MCF 10A (cell line): ENCODE measurements at regions not wholly inside any gene's neighbourhood (a gene's known extent, or its start where the extent isn't known, plus 50 kb on each side); places are given as distances from the start of the nearest gene placed in this dataset.
A peak's percentile ranks its signal among the peaks of the same experiment; 100 is the strongest.

Experiments
- BruUV-seq: library from RNA; stranded (reverse); fragments of 400-500 nt; replicated peaks from 2 replicates; lab custom pipeline; 2021; lab: Mats Ljungman, UMichigan
- CTCF ChIA-PET: fragments of 300-600 bp; sonication (Branson Sonifier 250); formaldehyde crosslinking; extraction: SDS; loops from one replicate; lab custom pipeline; 2021; ENCODE audit warnings: antibody characterized with exemption, inconsistent platforms; lab: Yijun Ruan, JAX
- POLR2A ChIA-PET: fragments of 300-600, 350-650 bp; sonication (Branson Sonifier 250); formaldehyde crosslinking; extraction: SDS; loops from one replicate; lab custom pipeline; 2020; ENCODE audit warnings: antibody characterized with exemption, inconsistent platforms; lab: Yijun Ruan, JAX
- DNase-seq: peaks from one replicate; pipeline ENCODE4 v3.0.0-alpha.2; 2018; ENCODE audit not compliant: unreplicated experiment
- H3K27ac Mint-ChIP-seq: one replicate; pipeline ENCODE4 v1.8.0; 2022; ENCODE audit warnings: mild to moderate bottlenecking, low read depth, mixed read lengths; ENCODE audit not compliant: unreplicated experiment
- H3K27me3 Mint-ChIP-seq: one replicate; pipeline ENCODE4 v1.8.0; 2022; ENCODE audit warnings: mixed read lengths; ENCODE audit not compliant: insufficient read depth, unreplicated experiment
- H3K36me3 Mint-ChIP-seq: one replicate; pipeline ENCODE4 v1.8.0; 2022; ENCODE audit warnings: mild to moderate bottlenecking, moderate library complexity, mixed read lengths; ENCODE audit not compliant: insufficient read depth, unreplicated experiment
- H3K4me1 Mint-ChIP-seq: one replicate; pipeline ENCODE4 v1.8.0; 2022; ENCODE audit warnings: mixed read lengths; ENCODE audit not compliant: insufficient read depth, unreplicated experiment
- H3K4me3 Mint-ChIP-seq: one replicate; pipeline ENCODE4 v1.8.0; 2022; ENCODE audit warnings: mild to moderate bottlenecking, moderate library complexity, mixed read lengths; ENCODE audit not compliant: unreplicated experiment
- H3K9me3 Mint-ChIP-seq: one replicate; pipeline ENCODE4 v1.8.0; 2022; ENCODE audit warnings: mixed read lengths; ENCODE audit not compliant: unreplicated experiment
- intact Hi-C: fragments of 100-400 bp; cut with micrococcal nuclease; formaldehyde crosslinking; loops from 2 replicates; pipeline ENCODE4 v1.14.1; 2022
- TF ChIP-seq, protein P1 (sequence below): fragments of 200-600 bp; IDR thresholded peaks from one replicate; pipeline ENCODE4 v1.8.0; 2022; ENCODE audit warnings: antibody characterized with exemption, mild to moderate bottlenecking; ENCODE audit not compliant: unreplicated experiment

DNA sequence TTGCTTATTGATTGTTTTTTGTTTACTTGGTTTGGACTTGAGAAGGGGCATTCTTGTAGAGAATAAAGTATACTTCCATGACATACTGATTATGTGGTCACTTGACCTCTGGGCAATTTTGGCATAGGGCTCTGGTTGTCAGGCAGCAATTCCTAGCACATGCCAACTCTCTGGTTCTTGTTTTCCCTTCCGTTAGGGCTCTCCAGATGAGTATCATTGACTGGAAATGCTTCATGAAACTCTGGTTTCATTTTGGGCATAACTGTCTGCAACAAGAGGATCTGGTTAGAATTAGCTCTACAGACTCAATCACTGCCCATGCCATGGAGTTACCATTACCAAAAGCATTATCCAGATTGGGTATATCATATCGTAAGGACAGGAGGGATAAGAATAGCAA lies 1057.9 kb downstream of the FAT4 start:
- intact Hi-C loops, result no loop called here
- DNase-seq, result no peak
- BruUV-seq, result no TSS peak
- ChIA-PET CTCF (no interaction called here), POLR2A (no interaction called here)
- Mint-ChIP-seq H3K27ac (no peak overlapping the region), H3K9me3 (peaks cover 11% of the 10 kb centered on the region), H3K4me3 (no peak overlapping the region), H3K27me3 (no peaks in the 10 kb centered on the region), H3K4me1 (peaks cover 4% of the 10 kb centered on the region), H3K36me3 (no peaks in the 10 kb centered on the region)
- TF ChIP-seq, protein P1, sequence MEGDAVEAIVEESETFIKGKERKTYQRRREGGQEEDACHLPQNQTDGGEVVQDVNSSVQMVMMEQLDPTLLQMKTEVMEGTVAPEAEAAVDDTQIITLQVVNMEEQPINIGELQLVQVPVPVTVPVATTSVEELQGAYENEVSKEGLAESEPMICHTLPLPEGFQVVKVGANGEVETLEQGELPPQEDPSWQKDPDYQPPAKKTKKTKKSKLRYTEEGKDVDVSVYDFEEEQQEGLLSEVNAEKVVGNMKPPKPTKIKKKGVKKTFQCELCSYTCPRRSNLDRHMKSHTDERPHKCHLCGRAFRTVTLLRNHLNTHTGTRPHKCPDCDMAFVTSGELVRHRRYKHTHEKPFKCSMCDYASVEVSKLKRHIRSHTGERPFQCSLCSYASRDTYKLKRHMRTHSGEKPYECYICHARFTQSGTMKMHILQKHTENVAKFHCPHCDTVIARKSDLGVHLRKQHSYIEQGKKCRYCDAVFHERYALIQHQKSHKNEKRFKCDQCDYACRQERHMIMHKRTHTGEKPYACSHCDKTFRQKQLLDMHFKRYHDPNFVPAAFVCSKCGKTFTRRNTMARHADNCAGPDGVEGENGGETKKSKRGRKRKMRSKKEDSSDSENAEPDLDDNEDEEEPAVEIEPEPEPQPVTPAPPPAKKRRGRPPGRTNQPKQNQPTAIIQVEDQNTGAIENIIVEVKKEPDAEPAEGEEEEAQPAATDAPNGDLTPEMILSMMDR, result no peak

DNA sequence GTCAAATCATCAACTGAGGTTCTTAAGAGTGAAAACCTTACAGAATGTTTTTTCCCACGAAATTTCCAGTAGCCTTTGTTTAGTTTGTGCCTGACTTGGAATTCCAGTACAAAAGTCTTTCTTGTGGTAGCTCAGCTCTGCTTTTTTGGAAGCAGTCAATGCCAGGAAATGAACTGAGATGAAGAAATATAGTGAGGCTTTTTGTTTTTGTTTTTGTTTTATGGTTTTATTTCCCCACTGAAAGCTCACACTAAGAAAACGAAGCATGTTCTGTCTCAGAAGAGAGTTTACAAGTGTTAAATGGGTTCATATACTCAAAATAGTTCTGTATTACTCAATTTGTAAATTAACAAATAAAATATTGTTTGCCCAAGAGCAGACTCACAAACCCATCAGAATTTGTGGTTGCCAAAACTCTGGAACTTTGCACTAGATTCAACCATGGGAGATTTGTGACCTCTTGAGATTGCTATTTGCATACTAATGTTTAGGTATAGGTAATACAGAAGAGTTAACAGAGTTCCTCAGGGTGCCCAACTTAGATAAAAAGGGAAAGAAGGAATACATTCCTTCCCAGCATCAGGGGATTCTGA lies 1060.8 kb downstream of the FAT4 start:
- no TSS peak for BruUV-seq
- Mint-ChIP-seq H3K4me3 (no peak overlapping the region), H3K27me3 (no peaks in the 10 kb centered on the region), H3K4me1 (peaks cover 4% of the 10 kb centered on the region), H3K36me3 (no peaks in the 10 kb centered on the region), H3K27ac (peak overlapping the region; percentile 50), H3K9me3 (peaks cover 11% of the 10 kb centered on the region)
- CTCF ChIA-PET, result interaction anchor here (1.2 kb wide), 1 partner anchor 9 kb away, joined by 5 read pairs; no protein-coding TSS in a partner anchor
- intact Hi-C loops, result no loop called here
- TF ChIP-seq, protein P1, result no peak
- POLR2A ChIA-PET, result no interaction called here
- peak; percentile 53 for DNase-seq

- CTCF ChIA-PET, result interaction anchor here (0.7 kb wide), 1 partner anchor 86 kb away, joined by 3 read pairs; no protein-coding TSS in a partner anchor
These were observed 1071.2 kb downstream of the FAT4 start for GRCh38 chr4:126385954-126386353.

DNA sequence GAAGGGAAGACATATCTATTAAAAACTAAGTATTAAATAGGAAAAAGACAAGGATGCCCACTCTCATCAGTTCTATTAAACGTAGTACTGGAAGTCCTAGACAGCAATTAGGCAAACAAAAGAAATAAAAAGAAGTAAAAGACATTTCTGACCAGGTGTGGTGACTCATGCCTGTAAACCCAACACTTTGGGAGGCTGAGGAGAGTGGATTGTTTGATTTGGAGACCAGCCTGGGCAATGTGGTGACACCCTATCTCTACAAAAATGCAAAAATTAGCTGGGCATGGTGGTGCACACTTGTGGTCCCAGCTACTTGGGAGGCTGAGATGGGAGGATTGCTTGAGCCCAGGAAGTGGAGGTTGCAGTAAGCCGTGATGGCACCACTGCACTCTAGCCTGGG lies 1071.8 kb downstream of the FAT4 start:
- CTCF ChIA-PET, result interaction anchor here (0.7 kb wide), 1 partner anchor 86 kb away, joined by 3 read pairs; no protein-coding TSS in a partner anchor
- intact Hi-C loops, result no loop called here
- BruUV-seq, result no TSS peak
- H3K27me3 Mint-ChIP-seq, result no peaks in the 10 kb centered on the region
- POLR2A ChIA-PET, result interaction anchor here (0.7 kb wide), 1 partner anchor 11 kb away, joined by 3 read pairs; no protein-coding TSS in a partner anchor
- no peaks in the 10 kb centered on the region for H3K4me1 Mint-ChIP-seq
- no peaks in the 10 kb centered on the region for H3K36me3 Mint-ChIP-seq
- no peak overlapping the region for H3K27ac Mint-ChIP-seq
- H3K9me3 Mint-ChIP-seq, result peaks cover 8% of the 10 kb centered on the region
- TF ChIP-seq, protein P1, result no peak
- H3K4me3 Mint-ChIP-seq, result no peak overlapping the region
- peak; percentile 47 for DNase-seq

More at GRCh38 chr4:126385954-126386353, 1071.2 kb downstream of the FAT4 start:
- TF ChIP-seq, protein P1, result no peak
- H3K27me3 Mint-ChIP-seq, result no peaks in the 10 kb centered on the region
- no peaks in the 10 kb centered on the region for H3K36me3 Mint-ChIP-seq
- POLR2A ChIA-PET, result interaction anchor here (0.7 kb wide), 1 partner anchor 12 kb away, joined by 3 read pairs; no protein-coding TSS in a partner anchor
- intact Hi-C loops, result no loop called here
- no peaks in the 10 kb centered on the region for H3K4me1 Mint-ChIP-seq
- H3K4me3 Mint-ChIP-seq, result no peak overlapping the region
- DNase-seq, result no peak
- H3K27ac Mint-ChIP-seq, result no peak overlapping the region
- peaks cover 8% of the 10 kb centered on the region for H3K9me3 Mint-ChIP-seq
- BruUV-seq, result no TSS peak
